Liver (tissue), 8 donors: ENCODE measurements at regions not wholly inside any gene's neighbourhood (a gene's known extent, or its start where the extent isn't known, plus 50 kb on each side); places are given as distances from the start of the nearest gene placed in this dataset.

Experiments used
- DNase-seq: peaks from one replicate; pipeline ENCODE4 v3.0.0-alpha.2; 2017; ENCODE audit warnings: low spot score
- H3K27ac ChIP-seq, 2 donors: one replicate each; pipeline ENCODE4 v1.7.0; 2013; ENCODE audit warnings: inconsistent platforms in 2 of 2, low read length in 2 of 2, control low read depth in 1 of 2, low read depth in 1 of 2, mild to moderate bottlenecking in 1 of 2
- H3K27me3 ChIP-seq, 4 donors: one replicate each; pipeline versions ENCODE4 v1.6.1 to v1.7.0; 2013; ENCODE audit warnings: low read length in 3 of 4, inconsistent platforms in 1 of 4, mild to moderate bottlenecking in 1 of 4, moderate library complexity in 1 of 4; ENCODE audit not compliant: control insufficient read depth in 4 of 4, insufficient read depth in 4 of 4
- H3K36me3 ChIP-seq, 4 donors: one replicate each; pipeline versions ENCODE4 v1.6.1 to v1.7.0; 2013; ENCODE audit warnings: low read length in 3 of 4, mild to moderate bottlenecking in 3 of 4, low read depth in 1 of 4, moderate library complexity in 1 of 4; ENCODE audit not compliant: control insufficient read depth in 4 of 4, insufficient read depth in 3 of 4
- H3K4me1 ChIP-seq, 4 donors: one replicate each; pipeline versions ENCODE4 v1.6.1 to v1.7.0; 2013; ENCODE audit warnings: low read length in 3 of 4, mild to moderate bottlenecking in 3 of 4, moderate library complexity in 1 of 4; ENCODE audit not compliant: control insufficient read depth in 4 of 4, insufficient read depth in 4 of 4
- H3K4me3 ChIP-seq, 3 donors: one replicate each; pipeline versions ENCODE4 v1.6.1 to v1.7.0; 2013; ENCODE audit warnings: low read length in 3 of 3, control low read depth in 1 of 3, low read depth in 1 of 3, mild to moderate bottlenecking in 1 of 3
- H3K9ac ChIP-seq, 2 donors: one replicate each; pipeline ENCODE4 v1.7.0; 2013; ENCODE audit warnings: low read length in 2 of 2, mild to moderate bottlenecking in 2 of 2, moderate library complexity in 2 of 2, control low read depth in 1 of 2, low read depth in 1 of 2
- H3K9me3 ChIP-seq, 4 donors: one replicate each; pipeline versions ENCODE4 v1.6.1 to v1.7.0; 2013; ENCODE audit warnings: low read length in 3 of 4; ENCODE audit not compliant: control insufficient read depth in 4 of 4
- EGR1 ChIP-seq, 2 donors: IDR thresholded peaks; 2 replicates each; pipeline ENCODE4 v1.6.1; 2016 to 2018; ENCODE audit warnings: antibody characterized with exemption in 2 of 2, low read depth in 2 of 2
- FOXA1 ChIP-seq: IDR thresholded peaks from 2 replicates; pipeline ENCODE4 v1.6.1; 2016; ENCODE audit warnings: antibody characterized with exemption
- FOXA2 ChIP-seq: IDR thresholded peaks from 2 replicates; pipeline ENCODE4 v1.6.1; 2016; ENCODE audit warnings: antibody characterized with exemption
- GABPA ChIP-seq, 2 donors: IDR thresholded peaks in 1 of 2; conservative IDR thresholded peaks in 1 of 2; 2 replicates each; pipeline ENCODE4 v1.6.1; 2016; ENCODE audit warnings: antibody characterized with exemption in 2 of 2, mild to moderate bottlenecking in 1 of 2, moderate library complexity in 1 of 2
- HNF4A ChIP-seq, 2 donors: conservative IDR thresholded peaks; 2 replicates each; pipeline ENCODE4 v1.6.1; 2016; ENCODE audit warnings: antibody characterized with exemption in 2 of 2, mild to moderate bottlenecking in 2 of 2
- HNF4G ChIP-seq: IDR thresholded peaks from 2 replicates; pipeline ENCODE4 v1.6.1; 2016; ENCODE audit warnings: antibody characterized with exemption
- NR2F2 ChIP-seq: IDR thresholded peaks from 2 replicates; pipeline ENCODE4 v1.6.1; 2016; ENCODE audit warnings: antibody characterized with exemption
- RAD21 ChIP-seq, 2 donors: IDR thresholded peaks; 2 replicates each; pipeline ENCODE4 v1.6.1; 2016; ENCODE audit warnings: antibody characterized with exemption in 2 of 2, mild to moderate bottlenecking in 2 of 2
- RXRA ChIP-seq, 2 donors: IDR thresholded peaks; 2 replicates each; pipeline ENCODE4 v1.6.1; 2017 to 2018; ENCODE audit warnings: antibody characterized with exemption in 2 of 2, mild to moderate bottlenecking in 1 of 2
- SP1 ChIP-seq: IDR thresholded peaks from 2 replicates; pipeline ENCODE4 v1.6.1; 2018; ENCODE audit warnings: antibody characterized with exemption, mild to moderate bottlenecking
- TAF1 ChIP-seq: conservative IDR thresholded peaks from 2 replicates; pipeline ENCODE4 v1.6.1; 2016; ENCODE audit warnings: antibody characterized with exemption, mild to moderate bottlenecking
- YY1 ChIP-seq: IDR thresholded peaks from 2 replicates; pipeline ENCODE4 v1.6.1; 2016; ENCODE audit warnings: antibody characterized with exemption, mild to moderate bottlenecking
- WGBS: extraction: QIAGEN DNeasy Blood & Tissue Kit; methylation state at CpG from one replicate; pipeline ENCODE4 v1.1.7; 2013; 5-methylcytosine and 5-hydroxymethylcytosine counted together
- TF ChIP-seq, protein P1 (sequence below): IDR thresholded peaks from 2 replicates; pipeline ENCODE4 v1.6.1; 2016; ENCODE audit warnings: antibody characterized with exemption
- TF ChIP-seq, protein P2 (sequence below): fragments of 150-350 bp; IDR thresholded peaks from 2 replicates; pipeline ENCODE4 v1.5.1; 2017; ENCODE audit warnings: improper control_type of control experiment, low read depth, low read length; ENCODE audit not compliant: missing input control
- TF ChIP-seq, protein P3 (sequence below): IDR thresholded peaks from 2 replicates; pipeline ENCODE4 v1.6.1; 2016; ENCODE audit warnings: antibody characterized with exemption
- TF ChIP-seq, protein P4 (sequence below): IDR thresholded peaks from 2 replicates; pipeline ENCODE4 v1.6.1; 2016; ENCODE audit warnings: antibody characterized with exemption
- TF ChIP-seq, protein P5 (sequence below): IDR thresholded peaks from 2 replicates; pipeline ENCODE4 v1.6.1; 2016; ENCODE audit warnings: antibody characterized with exemption, mild to moderate bottlenecking
- donor health status: healthy.
- donor health status: healthy.
- donor health status: healthy.
- donor health status: healthy.
- donor health status: healthy.

DNA sequence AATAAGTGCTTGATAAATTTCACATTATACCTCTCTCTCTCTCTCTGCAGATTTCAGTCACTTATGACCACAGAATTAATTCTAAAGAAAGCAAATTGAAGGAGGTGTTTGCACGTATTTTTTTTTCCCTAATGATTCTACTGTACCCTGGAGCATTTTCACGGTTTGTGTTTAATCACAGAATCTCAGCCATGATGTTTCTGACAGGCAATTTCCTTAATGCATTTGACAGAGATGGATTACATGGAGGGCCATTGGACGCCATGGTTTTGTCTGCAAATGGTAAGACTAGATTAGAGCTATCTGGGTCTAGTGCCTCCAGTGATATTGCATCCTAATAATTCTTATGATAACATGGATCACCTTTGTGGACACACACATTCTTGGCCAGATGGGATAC lies 147.5 kb upstream of the RBFOX1 start:
- H3K4me3 ChIP-seq, result no peak overlapping the region
- H3K27me3 ChIP-seq, result no peaks in the 10 kb centered on the region
- no peak for DNase-seq
- no peaks in the 10 kb centered on the region for H3K36me3 ChIP-seq
- no peak overlapping the region for H3K9ac ChIP-seq
- no peak overlapping the region for H3K27ac ChIP-seq
- no peaks in the 10 kb centered on the region for H3K4me1 ChIP-seq
- WGBS, result 43% methylated on average over 3 of the region's 3 CpGs
- H3K9me3 ChIP-seq, result no peaks in the 10 kb centered on the region
- TF ChIP-seq RXRA (IDR thresholded peaks at IDR 0.05) (no peak), FOXA1 (no peak), TAF1 (no peak), RAD21 (IDR thresholded peaks at IDR 0.05) (no peak), GABPA (IDR thresholded peaks at IDR 0.05 in 1 of 2, conservative IDR thresholded peaks at IDR 0.05 in 1 of 2) (no peak), HNF4G (no peak), SP1 (no peak), FOXA2 (no peak), HNF4A (conservative IDR thresholded peaks at IDR 0.05) (no peak), YY1 (no peak), EGR1 (IDR thresholded peaks at IDR 0.05; ENCODE audit: low read depth in 2 of 2) (no peak)
- TF ChIP-seq, protein P1, sequence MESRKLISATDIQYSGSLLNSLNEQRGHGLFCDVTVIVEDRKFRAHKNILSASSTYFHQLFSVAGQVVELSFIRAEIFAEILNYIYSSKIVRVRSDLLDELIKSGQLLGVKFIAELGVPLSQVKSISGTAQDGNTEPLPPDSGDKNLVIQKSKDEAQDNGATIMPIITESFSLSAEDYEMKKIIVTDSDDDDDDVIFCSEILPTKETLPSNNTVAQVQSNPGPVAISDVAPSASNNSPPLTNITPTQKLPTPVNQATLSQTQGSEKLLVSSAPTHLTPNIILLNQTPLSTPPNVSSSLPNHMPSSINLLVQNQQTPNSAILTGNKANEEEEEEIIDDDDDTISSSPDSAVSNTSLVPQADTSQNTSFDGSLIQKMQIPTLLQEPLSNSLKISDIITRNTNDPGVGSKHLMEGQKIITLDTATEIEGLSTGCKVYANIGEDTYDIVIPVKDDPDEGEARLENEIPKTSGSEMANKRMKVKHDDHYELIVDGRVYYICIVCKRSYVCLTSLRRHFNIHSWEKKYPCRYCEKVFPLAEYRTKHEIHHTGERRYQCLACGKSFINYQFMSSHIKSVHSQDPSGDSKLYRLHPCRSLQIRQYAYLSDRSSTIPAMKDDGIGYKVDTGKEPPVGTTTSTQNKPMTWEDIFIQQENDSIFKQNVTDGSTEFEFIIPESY, result no peak
- TF ChIP-seq, protein P2, sequence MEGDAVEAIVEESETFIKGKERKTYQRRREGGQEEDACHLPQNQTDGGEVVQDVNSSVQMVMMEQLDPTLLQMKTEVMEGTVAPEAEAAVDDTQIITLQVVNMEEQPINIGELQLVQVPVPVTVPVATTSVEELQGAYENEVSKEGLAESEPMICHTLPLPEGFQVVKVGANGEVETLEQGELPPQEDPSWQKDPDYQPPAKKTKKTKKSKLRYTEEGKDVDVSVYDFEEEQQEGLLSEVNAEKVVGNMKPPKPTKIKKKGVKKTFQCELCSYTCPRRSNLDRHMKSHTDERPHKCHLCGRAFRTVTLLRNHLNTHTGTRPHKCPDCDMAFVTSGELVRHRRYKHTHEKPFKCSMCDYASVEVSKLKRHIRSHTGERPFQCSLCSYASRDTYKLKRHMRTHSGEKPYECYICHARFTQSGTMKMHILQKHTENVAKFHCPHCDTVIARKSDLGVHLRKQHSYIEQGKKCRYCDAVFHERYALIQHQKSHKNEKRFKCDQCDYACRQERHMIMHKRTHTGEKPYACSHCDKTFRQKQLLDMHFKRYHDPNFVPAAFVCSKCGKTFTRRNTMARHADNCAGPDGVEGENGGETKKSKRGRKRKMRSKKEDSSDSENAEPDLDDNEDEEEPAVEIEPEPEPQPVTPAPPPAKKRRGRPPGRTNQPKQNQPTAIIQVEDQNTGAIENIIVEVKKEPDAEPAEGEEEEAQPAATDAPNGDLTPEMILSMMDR, result no peak
- TF ChIP-seq, protein P3, sequence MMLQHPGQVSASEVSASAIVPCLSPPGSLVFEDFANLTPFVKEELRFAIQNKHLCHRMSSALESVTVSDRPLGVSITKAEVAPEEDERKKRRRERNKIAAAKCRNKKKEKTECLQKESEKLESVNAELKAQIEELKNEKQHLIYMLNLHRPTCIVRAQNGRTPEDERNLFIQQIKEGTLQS, result no peak
- TF ChIP-seq, protein P4, sequence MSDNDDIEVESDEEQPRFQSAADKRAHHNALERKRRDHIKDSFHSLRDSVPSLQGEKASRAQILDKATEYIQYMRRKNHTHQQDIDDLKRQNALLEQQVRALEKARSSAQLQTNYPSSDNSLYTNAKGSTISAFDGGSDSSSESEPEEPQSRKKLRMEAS, result no peak
- TF ChIP-seq, protein P5, sequence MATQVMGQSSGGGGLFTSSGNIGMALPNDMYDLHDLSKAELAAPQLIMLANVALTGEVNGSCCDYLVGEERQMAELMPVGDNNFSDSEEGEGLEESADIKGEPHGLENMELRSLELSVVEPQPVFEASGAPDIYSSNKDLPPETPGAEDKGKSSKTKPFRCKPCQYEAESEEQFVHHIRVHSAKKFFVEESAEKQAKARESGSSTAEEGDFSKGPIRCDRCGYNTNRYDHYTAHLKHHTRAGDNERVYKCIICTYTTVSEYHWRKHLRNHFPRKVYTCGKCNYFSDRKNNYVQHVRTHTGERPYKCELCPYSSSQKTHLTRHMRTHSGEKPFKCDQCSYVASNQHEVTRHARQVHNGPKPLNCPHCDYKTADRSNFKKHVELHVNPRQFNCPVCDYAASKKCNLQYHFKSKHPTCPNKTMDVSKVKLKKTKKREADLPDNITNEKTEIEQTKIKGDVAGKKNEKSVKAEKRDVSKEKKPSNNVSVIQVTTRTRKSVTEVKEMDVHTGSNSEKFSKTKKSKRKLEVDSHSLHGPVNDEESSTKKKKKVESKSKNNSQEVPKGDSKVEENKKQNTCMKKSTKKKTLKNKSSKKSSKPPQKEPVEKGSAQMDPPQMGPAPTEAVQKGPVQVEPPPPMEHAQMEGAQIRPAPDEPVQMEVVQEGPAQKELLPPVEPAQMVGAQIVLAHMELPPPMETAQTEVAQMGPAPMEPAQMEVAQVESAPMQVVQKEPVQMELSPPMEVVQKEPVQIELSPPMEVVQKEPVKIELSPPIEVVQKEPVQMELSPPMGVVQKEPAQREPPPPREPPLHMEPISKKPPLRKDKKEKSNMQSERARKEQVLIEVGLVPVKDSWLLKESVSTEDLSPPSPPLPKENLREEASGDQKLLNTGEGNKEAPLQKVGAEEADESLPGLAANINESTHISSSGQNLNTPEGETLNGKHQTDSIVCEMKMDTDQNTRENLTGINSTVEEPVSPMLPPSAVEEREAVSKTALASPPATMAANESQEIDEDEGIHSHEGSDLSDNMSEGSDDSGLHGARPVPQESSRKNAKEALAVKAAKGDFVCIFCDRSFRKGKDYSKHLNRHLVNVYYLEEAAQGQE, result no peak

DNA sequence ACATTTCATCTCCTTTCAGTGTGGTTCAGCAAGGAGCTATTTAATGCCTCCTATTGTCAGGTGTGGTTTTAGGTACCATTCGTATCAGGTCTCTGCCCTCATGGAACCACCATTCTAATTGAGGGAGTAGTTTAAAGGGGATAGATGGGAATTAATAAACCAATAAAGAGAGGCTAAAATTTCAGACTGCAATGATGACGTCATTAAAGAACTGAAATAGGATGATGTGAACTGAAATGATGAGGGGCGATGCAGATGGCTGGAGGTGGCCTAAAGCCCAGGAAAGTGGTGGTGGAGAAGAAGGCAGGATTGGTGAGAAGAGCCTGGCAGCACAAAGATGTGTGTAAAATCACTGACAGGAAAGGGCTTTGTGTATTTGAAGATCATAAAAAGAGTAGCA lies 148.9 kb upstream of the RBFOX1 start:
- Histone ChIP-seq H3K4me3 (no peak overlapping the region), H3K4me1 (no peaks in the 10 kb centered on the region), H3K36me3 (no peaks in the 10 kb centered on the region), H3K27ac (no peak overlapping the region), H3K9ac (no peak overlapping the region), H3K27me3 (no peaks in the 10 kb centered on the region), H3K9me3 (no peaks in the 10 kb centered on the region)
- DNase-seq, result no peak
- 69% methylated on average over 3 of the region's 3 CpGs for WGBS
- TF ChIP-seq FOXA1 (no peak), HNF4A (conservative IDR thresholded peaks at IDR 0.05) (no peak), TAF1 (no peak), YY1 (no peak), GABPA (IDR thresholded peaks at IDR 0.05 in 1 of 2, conservative IDR thresholded peaks at IDR 0.05 in 1 of 2) (no peak), FOXA2 (no peak), NR2F2 (no peak), SP1 (no peak), EGR1 (IDR thresholded peaks at IDR 0.05; ENCODE audit: low read depth in 2 of 2) (no peak)
- TF ChIP-seq, protein P1, result no peak
- TF ChIP-seq, protein P4, result no peak
- TF ChIP-seq, protein P5, result no peak
- TF ChIP-seq, protein P3, result no peak
